ENCODE measurements at regions not wholly inside any gene's neighbourhood (a gene's known extent, or its start where the extent isn't known, plus 50 kb on each side); places are given as distances from the start of the nearest gene placed in this dataset.

- no peaks in the 10 kb centered on the region for H3K4me1 ChIP-seq
- intact Hi-C loops (cut with micrococcal nuclease), result no loop called here
- no peak overlapping the region for H3K27ac ChIP-seq (replicated peaks)
- H3K27me3 ChIP-seq (ENCODE audit: low read depth), result no peaks in the 10 kb centered on the region
- H3K4me3 ChIP-seq, result no peak overlapping the region
- H3K9me3 ChIP-seq (replicated peaks), result no peaks in the 10 kb centered on the region
- DNase-seq, result no peak
- no peak for TF ChIP-seq CTCF (IDR thresholded peaks at IDR 0.05; ENCODE audit: borderline replicate concordance)
- H3K36me3 ChIP-seq, result no peaks in the 10 kb centered on the region
These were observed 498.5 kb downstream of the TMTC2 start for GRCh38 chr12:83185241-83185640.
